PFSK-1 (cell line): ENCODE measurements at regions not wholly inside any gene's neighbourhood (a gene's known extent, or its start where the extent isn't known, plus 50 kb on each side); places are given as distances from the start of the nearest gene placed in this dataset.

Source experiments
- FOXP2 ChIP-seq: optimal IDR thresholded peaks from 2 replicates; pipeline ENCODE3; 2011; ENCODE audit warnings: borderline replicate concordance, control low read depth, inconsistent platforms; ENCODE audit not compliant: insufficient read depth; ENCODE audit errors: extremely low read length, extremely low read depth
- POLR2AphosphoS5 ChIP-seq: IDR thresholded peaks from 2 replicates; pipeline ENCODE4 v1.6.1; 2012; ENCODE audit warnings: low read depth, mild to moderate bottlenecking, control low read depth, low read length, moderate library complexity
- SIN3A ChIP-seq: IDR thresholded peaks from 2 replicates; pipeline ENCODE4 v1.6.1; 2012; ENCODE audit warnings: mild to moderate bottlenecking, low read length, moderate library complexity, borderline replicate concordance; ENCODE audit not compliant: insufficient read depth
- TAF1 ChIP-seq: IDR thresholded peaks from 2 replicates; pipeline ENCODE4 v1.6.1; 2012; ENCODE audit warnings: low read length, control low read depth, borderline replicate concordance; ENCODE audit not compliant: insufficient read depth
- TF ChIP-seq, protein P1 (sequence below), 2 experiments: IDR thresholded peaks; 2 replicates each; pipeline versions ENCODE4 v1.6.1 to v1.8.0; 2011 to 2012; ENCODE audit warnings: low read depth in 2 of 2, low read length in 2 of 2, control low read depth in 1 of 2, inconsistent platforms in 1 of 2, mild to moderate bottlenecking in 1 of 2, moderate library complexity in 1 of 2; ENCODE audit not compliant: insufficient read depth in 1 of 2

DNA sequence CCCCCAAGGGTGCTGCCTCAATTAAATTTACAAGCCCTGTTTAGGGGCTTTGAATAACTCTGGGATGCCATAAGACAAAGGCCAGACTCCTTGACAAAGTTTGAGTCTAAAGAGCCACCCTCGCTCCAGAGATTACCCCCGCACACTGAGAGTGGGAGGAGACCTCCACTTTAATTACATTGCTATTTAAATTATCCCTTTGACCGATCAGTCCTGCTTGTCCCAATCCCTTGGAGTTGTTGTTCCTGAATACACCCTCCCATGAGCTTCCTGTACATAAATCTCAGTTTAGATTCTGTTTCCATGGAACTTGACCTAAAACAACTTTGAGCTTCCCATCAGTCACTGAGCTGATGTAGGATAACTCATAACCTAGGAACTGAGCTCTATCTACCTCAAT lies 596.3 kb downstream of the PYDC2 start:
- no peak for TF ChIP-seq FOXP2
- no peak for TF ChIP-seq SIN3A
- TF ChIP-seq, protein P1, sequence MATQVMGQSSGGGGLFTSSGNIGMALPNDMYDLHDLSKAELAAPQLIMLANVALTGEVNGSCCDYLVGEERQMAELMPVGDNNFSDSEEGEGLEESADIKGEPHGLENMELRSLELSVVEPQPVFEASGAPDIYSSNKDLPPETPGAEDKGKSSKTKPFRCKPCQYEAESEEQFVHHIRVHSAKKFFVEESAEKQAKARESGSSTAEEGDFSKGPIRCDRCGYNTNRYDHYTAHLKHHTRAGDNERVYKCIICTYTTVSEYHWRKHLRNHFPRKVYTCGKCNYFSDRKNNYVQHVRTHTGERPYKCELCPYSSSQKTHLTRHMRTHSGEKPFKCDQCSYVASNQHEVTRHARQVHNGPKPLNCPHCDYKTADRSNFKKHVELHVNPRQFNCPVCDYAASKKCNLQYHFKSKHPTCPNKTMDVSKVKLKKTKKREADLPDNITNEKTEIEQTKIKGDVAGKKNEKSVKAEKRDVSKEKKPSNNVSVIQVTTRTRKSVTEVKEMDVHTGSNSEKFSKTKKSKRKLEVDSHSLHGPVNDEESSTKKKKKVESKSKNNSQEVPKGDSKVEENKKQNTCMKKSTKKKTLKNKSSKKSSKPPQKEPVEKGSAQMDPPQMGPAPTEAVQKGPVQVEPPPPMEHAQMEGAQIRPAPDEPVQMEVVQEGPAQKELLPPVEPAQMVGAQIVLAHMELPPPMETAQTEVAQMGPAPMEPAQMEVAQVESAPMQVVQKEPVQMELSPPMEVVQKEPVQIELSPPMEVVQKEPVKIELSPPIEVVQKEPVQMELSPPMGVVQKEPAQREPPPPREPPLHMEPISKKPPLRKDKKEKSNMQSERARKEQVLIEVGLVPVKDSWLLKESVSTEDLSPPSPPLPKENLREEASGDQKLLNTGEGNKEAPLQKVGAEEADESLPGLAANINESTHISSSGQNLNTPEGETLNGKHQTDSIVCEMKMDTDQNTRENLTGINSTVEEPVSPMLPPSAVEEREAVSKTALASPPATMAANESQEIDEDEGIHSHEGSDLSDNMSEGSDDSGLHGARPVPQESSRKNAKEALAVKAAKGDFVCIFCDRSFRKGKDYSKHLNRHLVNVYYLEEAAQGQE (IDR thresholded peaks at IDR 0.05; ENCODE audit: insufficient read depth in 1 of 2, low read depth in 2 of 2, low read length in 2 of 2): no peak
- TF ChIP-seq POLR2AphosphoS5: no peak
- no peak for TF ChIP-seq TAF1

DNA sequence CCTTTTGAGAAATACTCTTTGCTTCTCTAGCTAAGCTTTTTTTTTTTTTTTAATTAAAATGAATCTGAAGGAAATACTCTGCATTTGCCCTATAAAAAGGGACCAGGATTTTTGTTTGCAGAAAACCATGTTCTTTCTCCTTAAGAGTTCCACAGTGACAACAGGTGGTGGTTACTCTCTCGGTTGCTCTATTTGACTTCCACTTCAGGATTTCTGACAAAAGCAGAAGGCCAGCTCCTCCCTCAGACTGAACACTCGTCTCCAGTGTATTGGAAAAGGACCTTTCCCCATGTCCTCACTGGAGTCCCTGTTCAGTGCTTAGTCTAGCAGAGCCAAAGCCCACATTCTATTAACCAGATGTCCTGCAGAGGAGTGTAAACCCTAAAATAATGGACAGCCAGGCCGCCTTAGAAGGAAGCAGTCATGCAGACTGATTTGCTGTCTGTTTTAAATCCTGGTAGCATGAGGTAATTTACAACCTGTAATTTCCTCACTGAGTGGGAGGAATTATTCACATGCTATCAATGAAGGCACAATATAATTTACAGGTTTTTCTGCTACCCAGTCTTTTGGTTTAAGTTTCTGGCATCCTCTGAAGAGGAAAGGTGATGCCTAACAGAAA lies 599.3 kb downstream of the PYDC2 start:
- TF ChIP-seq POLR2AphosphoS5: no peak
- TF ChIP-seq FOXP2: no peak
- no peak for TF ChIP-seq TAF1
- TF ChIP-seq, protein P1 (IDR thresholded peaks at IDR 0.05; ENCODE audit: insufficient read depth in 1 of 2, low read depth in 2 of 2, low read length in 2 of 2): no peak
- TF ChIP-seq SIN3A: no peak

DNA sequence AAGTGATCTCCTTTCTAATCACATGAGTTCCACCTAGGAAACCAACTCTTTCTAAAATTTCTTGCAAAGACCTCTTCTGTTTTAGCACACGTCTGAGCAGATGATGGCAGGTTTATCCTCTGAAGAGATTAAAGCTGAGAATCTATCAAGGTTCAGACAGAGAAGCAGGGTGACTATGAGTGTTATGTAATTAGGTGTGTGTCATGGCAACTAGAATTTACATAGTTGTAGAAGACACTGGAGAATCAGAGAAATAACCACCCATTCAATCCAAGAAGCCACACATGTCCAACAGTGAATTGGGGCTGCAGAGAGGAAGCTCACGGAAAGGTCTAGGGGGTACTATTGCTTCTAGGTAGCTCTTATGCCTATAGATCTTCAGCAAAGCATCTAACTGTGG lies 600.5 kb downstream of the PYDC2 start:
- no peak for TF ChIP-seq POLR2AphosphoS5
- no peak for TF ChIP-seq TAF1
- no peak for TF ChIP-seq FOXP2
- TF ChIP-seq, protein P1 (IDR thresholded peaks at IDR 0.05; ENCODE audit: insufficient read depth in 1 of 2, low read depth in 2 of 2, low read length in 2 of 2): no peak
- no peak for TF ChIP-seq SIN3A

DNA sequence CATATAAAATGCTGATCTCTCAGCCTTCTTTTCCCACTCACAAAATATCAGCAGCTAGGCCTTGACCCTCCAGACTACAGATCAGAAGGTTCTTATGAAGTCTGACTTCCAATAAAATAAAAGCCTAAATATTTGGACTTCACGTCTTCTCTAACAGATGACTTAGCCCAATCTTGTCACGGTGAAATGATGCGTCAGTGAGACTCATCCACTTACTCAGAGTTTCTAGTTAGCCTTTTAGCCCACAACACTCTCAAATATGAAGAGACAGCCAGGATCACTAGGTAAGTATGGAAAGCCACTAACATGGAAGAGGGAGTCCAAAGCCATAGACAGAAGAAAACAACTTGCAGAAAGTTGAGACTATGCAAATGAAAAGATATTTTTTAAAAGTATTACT lies 601.2 kb downstream of the PYDC2 start:
- TF ChIP-seq FOXP2 (no peak), TAF1 (no peak), SIN3A (no peak), POLR2AphosphoS5 (no peak)
- TF ChIP-seq, protein P1 (IDR thresholded peaks at IDR 0.05; ENCODE audit: insufficient read depth in 1 of 2, low read depth in 2 of 2, low read length in 2 of 2): no peak

DNA sequence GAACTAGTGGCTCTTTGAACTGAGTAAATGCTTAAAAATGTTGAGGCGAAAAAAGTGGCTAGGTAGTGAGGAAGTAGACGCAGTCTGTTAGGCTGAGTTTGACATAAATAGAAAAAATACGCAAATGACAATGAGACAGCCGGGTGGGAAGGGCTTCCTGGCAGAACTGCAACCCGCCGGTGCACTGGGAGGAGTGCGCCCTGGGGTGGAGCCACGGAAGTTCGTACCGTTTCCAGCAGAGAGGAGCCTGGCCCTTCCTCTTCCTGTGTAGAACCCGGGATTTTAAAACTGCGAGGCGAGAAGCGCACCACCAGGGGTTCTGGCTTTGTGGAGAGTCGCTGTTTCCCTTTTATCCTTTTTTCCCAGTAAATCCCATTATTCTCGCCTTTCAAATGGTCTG lies 602.6 kb downstream of the PYDC2 start:
- TF ChIP-seq FOXP2: no peak
- TF ChIP-seq TAF1: no peak
- TF ChIP-seq, protein P1 (IDR thresholded peaks at IDR 0.05; ENCODE audit: insufficient read depth in 1 of 2, low read depth in 2 of 2, low read length in 2 of 2): no peak
- TF ChIP-seq POLR2AphosphoS5: no peak
- TF ChIP-seq SIN3A: no peak
